Esophagus muscularis mucosa (tissue), 3 donors: ENCODE measurements at regions not wholly inside any gene's neighbourhood (a gene's known extent, or its start where the extent isn't known, plus 50 kb on each side); places are given as distances from the start of the nearest gene placed in this dataset.

Source experiments
- CTCF ChIP-seq, 3 experiments: fragments of 200-600 bp in 2 of 3; fragments of 450-650 bp in 1 of 3; sonication (generic) in 2 of 3; IDR thresholded peaks; one replicate each; pipeline ENCODE4 v1.5.1; 2017 to 2019; ENCODE audit warnings: antibody characterized with exemption in 3 of 3, mild to moderate bottlenecking in 2 of 3, moderate library complexity in 1 of 3
- EP300 ChIP-seq: sonication (generic); formaldehyde crosslinking; IDR thresholded peaks from one replicate; pipeline ENCODE4 v1.6.1; 2017; ENCODE audit warnings: antibody characterized with exemption

DNA sequence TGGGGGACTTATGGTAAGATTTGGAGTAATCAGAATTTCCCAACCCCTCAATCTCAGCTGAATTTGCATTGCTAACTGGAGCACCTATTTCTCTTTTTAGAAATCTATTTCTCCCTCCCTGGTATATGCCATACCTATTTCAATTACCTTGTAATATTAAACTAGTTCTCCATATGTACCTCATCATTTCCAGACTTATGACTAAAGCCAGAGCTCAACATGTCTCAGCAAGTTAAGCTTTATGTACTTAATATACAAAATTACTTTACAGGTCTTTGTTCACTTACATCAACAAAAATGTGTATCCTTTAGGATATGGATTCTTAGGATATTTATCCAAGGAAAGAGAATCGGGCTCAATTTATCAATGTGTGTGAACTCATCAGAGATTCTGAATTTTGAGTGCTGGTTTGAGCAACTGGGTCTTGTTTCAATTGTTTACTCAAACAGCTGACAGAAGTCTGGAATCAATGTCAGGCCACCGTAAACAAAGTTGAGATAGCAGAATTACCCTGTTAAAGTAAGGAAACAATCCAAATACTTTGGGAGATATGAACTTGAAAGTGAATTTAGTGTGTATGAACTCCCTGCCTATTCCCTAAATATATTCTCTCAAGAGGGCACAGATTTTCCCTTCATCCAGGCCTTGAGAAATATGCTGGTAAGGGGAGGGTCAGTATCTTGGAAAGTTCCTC, 199.6 kb downstream of the VEGFC start:
- TF ChIP-seq CTCF (IDR thresholded peaks at IDR 0.05) (no peak), EP300 (no peak)
